HG03060 (cell line): ENCODE measurements at regions not wholly inside any gene's neighbourhood (a gene's known extent, or its start where the extent isn't known, plus 50 kb on each side); places are given as distances from the start of the nearest gene placed in this dataset.
"Not testable (repeated sequence)": the region's sequence is repeated elsewhere in the genome, so short reads cannot be mapped to it uniquely, and the experiment has no call there.

ENCODE experiments used
- ATAC-seq: cut with Tn5 transposase; IDR thresholded peaks from one replicate; pipeline ENCODE4 v1.9.1; 2021; ENCODE audit warnings: low read depth, moderate number of reproducible peaks; ENCODE audit not compliant: unreplicated experiment

DNA sequence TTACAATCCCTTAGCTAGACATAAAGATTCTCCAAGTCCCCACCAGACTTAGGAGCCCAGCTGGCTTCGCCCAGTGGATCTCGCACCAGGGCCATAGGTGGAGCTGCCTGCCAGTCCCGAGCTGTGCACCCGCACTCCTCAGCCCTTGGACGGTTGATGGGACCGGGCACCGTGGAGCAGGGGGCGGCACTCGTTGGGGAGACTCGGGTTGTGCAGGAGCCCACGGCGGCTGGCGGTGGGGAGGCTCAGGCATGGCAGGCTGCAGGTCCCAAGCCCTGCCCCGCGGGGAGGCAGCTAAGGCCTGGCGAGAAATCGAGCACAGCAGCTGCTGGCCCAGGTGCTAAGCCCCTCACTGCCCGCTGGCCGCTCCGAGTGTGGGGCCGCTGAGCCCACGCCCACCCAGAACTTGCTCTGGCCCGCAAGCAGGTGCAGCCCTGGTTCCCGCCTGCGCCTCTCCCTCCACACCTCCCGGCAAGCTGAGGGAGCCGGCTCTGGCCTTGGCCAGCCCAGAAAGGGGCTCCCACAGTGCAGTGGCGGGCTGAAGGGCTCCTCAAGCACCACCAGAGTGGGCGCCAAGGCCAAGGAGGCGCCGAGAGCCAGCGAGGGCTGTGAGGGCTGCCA lies 275.0 kb upstream of the PDE3A start:
- not testable (repeated sequence) for ATAC-seq

DNA sequence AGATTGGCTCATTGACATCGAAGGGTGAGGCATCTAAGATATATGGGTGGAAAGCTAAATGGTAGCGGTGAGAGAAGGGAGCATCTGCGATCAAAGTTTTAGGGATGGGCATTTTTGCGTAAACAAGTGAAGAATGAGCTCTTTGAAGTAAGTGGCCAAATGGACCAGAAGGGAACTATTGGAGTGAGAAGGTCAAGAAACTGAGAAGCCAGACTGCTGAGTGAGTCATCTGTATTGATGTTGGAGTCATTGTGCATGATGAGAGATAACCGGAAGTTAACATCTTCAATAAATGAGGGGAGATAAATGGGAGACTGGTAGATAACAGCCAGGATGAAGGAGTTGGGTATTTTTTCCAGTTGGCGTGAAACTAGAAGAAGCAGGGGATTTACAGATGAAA lies 271.9 kb upstream of the PDE3A start:
- ATAC-seq: no peak

DNA sequence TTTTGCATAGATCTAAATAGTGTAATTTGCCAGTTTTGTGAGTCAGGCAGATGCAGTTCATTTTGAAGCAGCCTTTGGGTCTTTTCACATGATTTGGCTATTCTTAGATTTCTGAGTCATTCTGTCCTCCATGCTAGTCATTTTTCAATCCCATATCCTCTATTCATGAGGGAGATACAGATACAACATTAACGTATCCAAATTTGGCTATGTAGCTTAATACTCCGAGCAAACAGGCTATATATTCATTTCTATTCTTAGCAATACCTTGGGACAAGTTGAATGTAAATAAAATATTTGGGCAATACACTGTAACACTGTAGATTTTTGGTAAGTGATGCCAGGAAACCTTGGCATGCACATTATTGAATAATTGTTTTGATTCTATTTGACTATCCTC lies 270.7 kb upstream of the PDE3A start:
- ATAC-seq: no peak

DNA sequence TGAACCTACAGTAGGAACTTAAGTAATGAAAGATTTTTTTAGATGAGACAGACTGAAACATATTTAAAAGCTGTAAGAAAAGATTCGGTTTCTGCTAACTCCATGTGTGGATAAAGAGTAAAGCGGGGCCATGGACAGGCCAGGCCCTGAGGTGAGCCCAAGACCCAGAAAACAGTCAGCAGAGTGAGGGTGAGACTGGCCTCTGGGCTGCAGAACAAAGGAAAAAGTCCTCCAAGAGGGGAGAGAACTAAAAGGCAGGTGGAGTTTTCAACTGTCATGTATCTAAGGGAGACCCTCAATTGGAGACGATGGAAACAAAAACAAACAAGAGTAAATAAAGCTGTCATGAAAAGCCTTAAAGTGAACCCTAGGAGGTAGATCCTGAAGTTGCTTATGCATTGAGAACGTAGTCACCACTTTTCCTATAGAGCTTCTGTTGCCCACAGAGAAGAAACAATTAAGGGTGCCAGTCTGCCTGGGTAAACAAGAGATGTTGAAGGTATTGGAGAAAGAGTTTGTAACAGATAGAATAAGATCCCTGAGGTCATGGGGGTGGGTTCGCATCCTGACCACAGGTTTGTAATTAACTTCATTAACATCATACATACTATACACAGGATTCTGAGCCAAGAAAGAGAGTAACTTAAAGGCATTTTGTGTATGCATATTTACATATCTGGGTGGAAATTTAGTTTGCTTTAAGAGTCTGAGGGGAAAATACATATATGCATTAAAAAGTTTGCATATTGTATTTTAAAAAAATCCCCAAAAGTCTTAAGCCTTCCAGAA lies 268.7 kb upstream of the PDE3A start:
- no peak for ATAC-seq

DNA sequence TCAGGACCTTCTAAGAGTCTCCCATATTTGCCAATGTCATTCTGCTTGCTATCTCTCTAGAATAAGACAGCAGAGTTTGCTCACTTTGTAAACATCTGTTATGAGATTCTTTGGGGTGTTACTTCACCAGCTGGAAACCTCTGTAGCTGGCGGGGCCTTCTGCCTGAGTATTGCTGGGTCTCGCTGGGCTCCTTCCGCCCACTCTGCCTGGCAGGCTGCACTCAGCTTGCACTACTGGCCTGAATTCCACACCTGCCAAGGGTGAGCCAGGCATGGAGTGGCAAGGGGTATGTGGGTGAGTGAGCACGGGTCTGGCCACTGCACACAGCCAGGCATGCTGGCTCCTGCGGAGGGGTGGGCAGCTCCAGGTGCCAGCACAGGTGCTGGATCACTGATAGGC lies 267.3 kb upstream of the PDE3A start:
- ATAC-seq: no peak

DNA sequence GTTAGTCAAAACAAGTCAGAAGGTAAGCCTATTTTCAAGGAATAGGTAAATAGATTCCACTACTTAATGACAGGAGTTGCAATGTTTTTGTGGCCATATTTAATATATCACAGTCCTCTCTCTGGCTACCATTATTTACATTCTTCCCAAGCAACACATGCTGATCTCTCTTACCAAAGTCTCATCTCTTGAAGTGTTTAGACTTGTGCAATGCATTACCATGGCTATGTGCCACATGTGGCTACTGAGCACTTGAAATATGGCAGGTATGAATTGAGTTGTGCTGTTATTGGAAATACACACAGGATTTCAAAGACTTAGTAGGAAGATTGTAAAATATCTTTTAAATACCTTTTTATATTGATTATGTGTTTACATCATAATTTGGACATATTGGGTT lies 262.4 kb upstream of the PDE3A start:
- no peak for ATAC-seq

DNA sequence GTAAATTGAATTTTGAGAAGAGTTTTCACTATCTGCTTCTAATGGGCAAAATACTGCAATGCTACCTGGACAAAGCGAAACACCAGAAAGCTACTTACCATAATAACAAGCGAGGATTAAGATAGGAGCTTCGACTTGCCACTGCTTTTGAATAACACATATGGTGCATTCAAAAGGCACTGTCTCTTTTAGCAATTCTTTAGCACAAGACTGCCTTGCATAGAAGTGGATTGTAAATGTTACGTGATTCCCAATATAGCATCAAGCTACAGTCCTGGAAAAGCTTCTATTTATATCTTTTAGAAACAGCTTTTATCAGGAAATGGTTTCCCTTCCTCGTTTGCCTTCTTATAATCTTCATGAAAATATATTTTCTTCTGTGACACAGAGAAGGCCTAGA lies 258.7 kb upstream of the PDE3A start:
- ATAC-seq: no peak

DNA sequence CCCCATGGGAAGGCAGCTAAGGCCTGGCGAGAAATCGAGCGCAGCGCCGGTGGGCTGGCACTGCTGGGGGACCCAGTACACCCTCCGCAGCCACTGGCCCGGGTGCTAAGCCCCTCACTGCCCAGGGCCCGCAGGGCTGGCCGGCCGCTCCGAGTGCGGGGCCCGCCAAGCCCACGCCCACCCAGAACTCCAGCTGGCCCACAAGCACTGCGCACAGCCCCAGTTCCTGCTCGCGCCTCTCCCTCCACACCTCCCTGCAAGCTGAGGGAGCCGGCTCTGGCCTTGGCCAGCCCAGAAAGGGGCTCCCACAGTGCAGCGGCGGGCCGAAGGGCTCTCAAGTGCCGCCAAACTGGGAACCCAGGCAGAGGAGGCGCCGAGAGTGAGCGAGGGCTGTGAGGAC lies 253.0 kb upstream of the PDE3A start:
- not testable (repeated sequence) for ATAC-seq

DNA sequence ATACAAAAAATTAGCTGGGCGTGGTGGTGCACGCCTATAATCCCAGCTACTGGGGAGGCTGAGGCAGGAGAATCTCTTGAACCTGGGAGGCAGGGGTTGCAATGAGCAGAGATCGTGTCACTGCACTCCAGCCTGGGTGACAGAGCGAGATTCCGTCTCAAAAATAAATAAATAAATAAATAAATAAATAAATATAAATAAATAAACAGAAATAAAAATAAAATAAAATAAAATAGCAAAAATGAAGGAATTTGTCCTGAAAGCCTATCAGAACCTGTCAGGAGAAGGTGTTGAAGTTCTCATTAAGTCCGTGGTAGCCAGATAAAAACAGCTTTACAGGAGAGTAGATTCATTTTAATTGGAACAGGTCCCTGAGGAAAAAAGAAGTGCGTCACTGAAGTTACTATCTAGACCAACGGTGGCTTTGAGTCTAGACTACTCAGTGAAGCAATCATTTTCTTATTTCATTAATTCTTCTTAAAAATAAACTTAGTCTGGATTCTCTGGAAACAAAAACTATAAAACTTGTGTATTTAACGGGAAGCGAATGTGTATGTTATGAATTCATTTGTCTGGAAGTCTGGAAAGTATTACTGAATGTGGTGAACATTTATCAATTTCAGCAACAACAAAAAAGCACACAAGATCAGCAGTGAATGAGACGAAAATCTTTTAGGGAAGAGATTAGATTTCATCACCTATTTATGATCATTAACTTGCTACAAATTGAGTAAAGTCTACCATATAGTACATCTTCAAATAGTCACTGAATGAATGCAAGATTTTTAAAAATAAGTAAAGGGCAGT lies 248.5 kb upstream of the PDE3A start:
- ATAC-seq: no peak

DNA sequence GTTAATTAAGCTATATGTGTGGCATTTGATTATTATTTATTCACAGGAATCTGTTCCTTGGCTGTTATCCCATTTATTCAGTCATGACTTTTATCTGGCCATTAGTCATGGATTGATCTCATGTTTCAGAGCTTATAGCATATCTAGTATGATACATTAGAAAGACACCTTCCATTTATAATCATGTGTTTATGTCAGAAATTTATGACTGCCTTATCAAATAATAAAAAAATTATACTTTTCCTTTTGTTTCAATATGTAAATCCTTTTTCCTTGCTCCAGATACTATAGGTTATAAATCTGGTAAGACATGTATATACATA lies 248.0 kb upstream of the PDE3A start:
- ATAC-seq: no peak

DNA sequence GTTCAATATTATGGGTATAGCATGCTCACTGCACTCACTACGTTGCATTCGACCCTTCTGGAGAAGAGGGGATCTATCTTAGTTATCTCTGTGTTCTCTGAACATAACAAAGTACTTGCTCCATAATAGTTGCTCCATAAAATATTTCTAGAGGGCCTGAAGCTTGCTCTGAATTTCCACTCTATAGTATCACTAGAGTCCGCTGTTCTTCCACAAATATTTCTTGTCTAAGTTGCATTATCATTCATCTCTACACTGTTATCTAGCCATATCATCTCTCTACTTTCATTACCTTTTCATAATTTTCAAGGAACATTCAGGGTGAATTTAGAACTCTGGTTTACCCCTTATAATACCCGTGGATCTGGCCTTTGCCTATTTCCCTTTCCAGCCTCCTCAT lies 246.1 kb upstream of the PDE3A start:
- no peak for ATAC-seq

DNA sequence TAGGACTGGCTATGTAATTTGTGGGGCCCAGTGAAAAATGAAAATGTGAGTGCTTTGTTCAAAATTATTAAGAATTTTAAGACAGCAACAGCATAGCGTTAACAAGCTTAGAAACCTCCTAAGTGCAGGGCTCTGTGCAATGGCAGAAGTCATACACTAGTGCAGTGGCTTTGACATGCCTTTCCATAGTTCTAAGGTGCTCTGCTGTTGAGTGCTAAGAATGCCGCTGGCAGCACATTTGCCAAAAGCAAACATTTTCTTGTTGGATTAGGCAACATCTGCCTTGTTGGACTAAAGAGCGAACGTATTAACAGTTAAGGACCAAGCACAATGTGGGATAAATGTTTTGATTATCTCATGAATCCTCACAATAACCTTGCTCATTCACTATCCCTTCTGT lies 244.9 kb upstream of the PDE3A start:
- ATAC-seq: no peak

DNA sequence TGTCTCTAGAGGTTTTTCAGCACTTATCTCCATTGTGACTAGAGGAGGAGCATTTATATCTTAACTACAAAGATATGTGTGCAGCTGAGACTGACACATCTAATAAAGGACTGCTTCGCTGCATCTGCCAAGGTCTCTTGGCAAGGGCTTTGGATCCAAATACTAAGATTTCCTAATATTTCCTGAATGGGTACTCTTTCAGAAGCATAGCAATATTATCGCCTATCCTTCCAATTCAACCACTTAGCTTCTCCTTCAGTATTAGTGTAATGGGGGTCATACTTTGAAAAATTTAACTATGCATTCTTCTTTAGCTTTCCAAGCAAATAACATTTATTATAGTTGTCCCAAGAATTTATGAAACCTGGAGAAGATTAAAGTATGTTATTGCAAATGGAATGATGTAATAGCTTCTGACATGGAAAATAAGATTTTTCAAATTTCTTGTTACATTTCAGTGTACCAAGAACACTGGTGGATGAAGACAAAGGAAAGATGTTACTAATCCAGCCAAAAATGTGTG lies 243.0 kb upstream of the PDE3A start:
- ATAC-seq: no peak

DNA sequence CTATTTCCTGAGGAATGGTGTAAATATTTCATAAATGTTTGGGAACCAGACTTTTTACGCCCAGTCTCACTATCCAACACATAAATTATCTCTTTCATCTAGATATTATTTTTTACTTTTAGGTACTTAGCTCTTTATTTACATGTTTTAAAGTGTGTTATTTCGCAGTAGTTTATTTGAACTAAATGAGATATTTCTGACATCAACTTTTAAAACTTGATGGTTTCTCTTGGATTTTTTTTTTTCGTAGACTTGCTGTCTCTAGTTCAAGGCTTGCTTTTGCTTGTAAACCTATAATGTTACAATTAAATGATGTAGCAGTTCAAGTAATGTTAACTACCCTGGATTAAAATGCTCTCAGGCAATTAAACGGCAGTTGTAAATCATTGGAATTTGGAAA lies 241.7 kb upstream of the PDE3A start:
- ATAC-seq: no peak

DNA sequence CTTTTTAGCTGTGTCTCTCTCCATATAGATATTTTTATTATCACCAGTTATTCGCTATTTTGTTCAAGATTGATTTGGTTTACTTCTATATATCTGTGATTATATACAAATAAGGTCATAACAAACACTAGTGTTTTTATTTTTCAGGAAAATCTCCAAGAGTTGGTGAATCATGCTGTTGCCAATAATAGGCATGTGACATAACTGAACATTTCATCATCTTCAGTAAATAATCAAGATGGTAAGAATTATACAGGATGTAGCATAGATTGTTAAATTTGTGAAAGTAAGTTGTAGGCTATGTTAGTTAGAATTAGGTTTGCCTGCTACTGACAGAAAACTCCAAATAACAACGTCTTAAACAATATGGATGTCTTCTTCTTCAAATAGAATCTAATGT lies 240.9 kb upstream of the PDE3A start:
- ATAC-seq: no peak

DNA sequence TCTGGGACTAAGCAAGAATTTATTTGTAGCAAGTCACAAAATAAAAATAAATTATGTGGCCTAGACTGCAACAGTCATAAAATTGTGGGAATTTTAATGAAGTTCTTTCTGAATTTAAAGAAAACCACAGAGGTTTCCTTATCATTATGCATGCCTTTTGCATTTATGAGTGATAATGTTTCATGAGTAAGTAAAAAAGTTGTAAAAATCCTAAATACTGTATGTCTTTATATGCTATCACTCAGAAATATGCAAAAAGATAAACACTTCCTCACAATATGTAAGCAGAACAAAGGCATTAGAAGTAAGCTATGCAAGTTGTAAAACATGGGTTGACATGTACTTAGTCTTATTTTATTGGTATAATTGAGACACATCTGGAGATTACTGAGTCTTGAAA lies 239.4 kb upstream of the PDE3A start:
- ATAC-seq: no peak

DNA sequence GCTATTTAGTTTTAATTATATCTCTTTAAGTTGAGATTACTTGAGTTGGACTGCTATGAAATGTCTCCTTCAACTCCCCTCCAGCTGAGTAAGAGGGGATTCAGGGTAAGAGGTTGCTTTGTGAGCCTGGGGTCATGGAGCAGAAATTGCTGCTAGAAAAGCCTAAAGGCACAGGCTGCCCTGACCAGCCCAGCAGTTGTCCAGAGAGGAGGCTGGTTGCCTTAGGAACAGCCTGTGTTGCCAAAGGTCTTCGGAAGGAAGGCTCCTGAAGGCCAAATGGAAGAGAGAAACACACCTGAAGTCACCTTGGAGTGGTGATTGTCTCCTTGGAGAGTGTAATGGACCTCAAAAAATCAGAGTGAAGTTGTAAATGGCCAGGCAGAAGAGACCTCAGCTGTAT lies 235.5 kb upstream of the PDE3A start:
- ATAC-seq: no peak

DNA sequence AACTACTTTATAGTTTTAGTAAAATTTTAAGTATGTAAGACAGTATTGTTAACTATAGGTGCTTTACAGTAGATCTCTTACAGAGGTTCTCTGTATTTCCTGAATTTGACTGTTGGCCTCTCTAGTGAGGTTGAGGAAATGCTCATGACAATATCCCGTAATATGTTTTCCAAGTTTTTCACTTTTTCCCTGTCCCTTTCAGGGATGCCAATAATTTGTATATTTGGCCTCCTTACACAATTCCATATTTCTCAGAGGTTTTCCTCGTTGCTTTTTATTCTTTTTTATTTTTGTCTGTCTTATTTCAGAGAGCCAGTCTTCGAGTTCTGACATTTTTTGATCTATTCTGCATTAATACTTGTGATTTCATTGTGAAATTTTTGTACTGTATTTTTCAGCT lies 233.7 kb upstream of the PDE3A start:
- no peak for ATAC-seq

DNA sequence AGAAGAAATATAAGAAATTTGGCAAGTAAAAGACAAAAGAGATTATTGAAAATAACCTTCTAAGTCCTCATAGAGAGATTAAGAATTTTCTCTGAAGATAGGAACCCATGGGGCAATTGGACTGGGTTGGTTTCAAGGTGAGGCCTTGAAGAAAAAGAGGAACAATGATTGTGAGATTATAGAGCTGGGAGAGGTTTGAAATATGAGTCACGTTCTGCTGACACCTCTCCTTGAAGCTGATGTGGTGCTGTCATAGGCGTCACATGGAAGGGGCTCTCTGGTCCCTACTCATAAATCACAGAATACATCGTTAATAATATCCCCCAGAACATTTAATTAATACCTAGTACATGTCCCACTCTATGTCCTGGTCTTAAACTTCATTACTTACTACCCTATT lies 227.6 kb upstream of the PDE3A start:
- ATAC-seq: no peak

DNA sequence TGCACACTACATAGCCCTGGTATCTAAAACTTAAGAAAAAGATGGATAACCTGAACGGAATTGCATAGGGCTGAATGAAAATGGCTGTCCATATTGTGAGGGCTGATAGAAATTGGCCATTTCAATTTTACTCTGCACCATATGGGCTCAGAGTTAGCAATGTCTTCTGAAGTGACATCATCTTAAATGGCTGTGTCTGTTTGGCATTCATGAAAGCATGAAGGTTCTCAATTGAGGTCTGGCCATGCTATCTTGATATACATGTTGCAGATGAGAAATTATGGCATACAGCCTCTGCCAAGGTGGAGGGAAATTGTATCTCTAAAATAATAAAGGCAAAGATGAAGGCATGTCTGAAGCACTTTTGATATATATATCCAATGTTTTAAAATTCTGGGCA lies 226.0 kb upstream of the PDE3A start:
- ATAC-seq: no peak

DNA sequence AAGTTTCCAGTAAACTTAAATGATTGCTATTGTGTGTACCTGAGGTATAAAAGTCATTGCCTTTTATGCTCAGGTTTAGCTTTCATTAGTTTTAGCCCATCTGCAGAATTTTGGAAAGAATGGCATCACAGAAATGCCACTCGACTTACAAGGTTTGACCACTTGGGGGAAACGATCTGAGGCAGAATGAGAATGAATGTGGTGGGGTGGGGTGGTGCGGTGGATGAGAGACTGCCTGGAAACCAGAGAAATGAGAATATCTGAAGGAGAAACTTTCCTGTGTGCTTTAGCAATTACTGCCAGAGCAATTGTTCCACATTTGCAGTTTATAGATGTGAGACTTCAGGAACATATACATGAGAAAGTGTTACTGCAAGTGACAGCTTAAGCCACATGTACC lies 225.4 kb upstream of the PDE3A start:
- ATAC-seq: no peak

DNA sequence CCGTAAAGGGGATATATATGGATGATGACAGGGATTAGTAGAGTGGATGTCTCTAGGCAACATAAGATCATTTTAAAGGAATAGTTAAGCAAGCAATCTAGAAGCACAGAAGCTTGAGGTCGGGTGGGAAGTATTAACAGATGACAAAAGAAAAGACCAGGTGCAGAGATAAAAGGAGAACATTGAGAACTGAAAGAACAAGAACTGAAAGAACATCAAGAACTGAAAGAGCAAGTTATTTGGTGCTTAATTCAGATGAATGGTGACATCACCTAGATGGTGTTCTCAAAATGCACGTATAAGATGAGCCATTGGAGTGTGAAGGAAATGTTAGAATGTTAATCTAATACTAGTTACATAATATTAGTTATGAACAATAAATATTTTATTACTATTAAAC lies 224.0 kb upstream of the PDE3A start:
- ATAC-seq: no peak
